RWPE2 (cell line): ENCODE measurements at regions not wholly inside any gene's neighbourhood (a gene's known extent, or its start where the extent isn't known, plus 50 kb on each side); places are given as distances from the start of the nearest gene placed in this dataset.

Experiments used
- ATAC-seq: fragments of 200-7000 bp; cut with Tn5 transposase; 3 replicates; pipeline ENCODE4 v1.9.1; 2021; ENCODE audit warnings: low read depth
- DNase-seq: peaks from one replicate; pipeline ENCODE4 v3.0.0-alpha.2; 2020; ENCODE audit warnings: low spot score
- H3K27ac ChIP-seq: fragments of 450-650 bp; 2 replicates; pipeline ENCODE4 v1.5.1; 2017; ENCODE audit warnings: mild to moderate bottlenecking; ENCODE audit not compliant: poor library complexity, severe bottlenecking
- H3K27me3 ChIP-seq: fragments of 250-450 bp; sonication (Bioruptor Pico); 2 replicates; pipeline ENCODE4 v1.5.1; 2021; ENCODE audit warnings: mild to moderate bottlenecking, moderate library complexity; ENCODE audit not compliant: insufficient read depth, poor library complexity, severe bottlenecking
- H3K36me3 ChIP-seq: fragments of 250-450 bp; sonication (Bioruptor Pico); 2 replicates; pipeline ENCODE4 v1.5.1; 2020; ENCODE audit warnings: low read depth, mild to moderate bottlenecking, moderate library complexity
- H3K4me1 ChIP-seq: fragments of 250-450 bp; sonication (Bioruptor Pico); 2 replicates; pipeline ENCODE4 v1.5.1; 2021; ENCODE audit warnings: mild to moderate bottlenecking, moderate library complexity; ENCODE audit not compliant: insufficient read depth, poor library complexity, severe bottlenecking
- H3K4me3 ChIP-seq: fragments of 250-450 bp; sonication (Bioruptor Pico); 2 replicates; pipeline ENCODE4 v1.5.1; 2021; ENCODE audit warnings: mild to moderate bottlenecking, moderate library complexity; ENCODE audit not compliant: severe bottlenecking
- H3K9me3 ChIP-seq: fragments of 250-450 bp; sonication (Bioruptor Pico); 2 replicates; pipeline ENCODE4 v1.5.1; 2021; ENCODE audit warnings: mild to moderate bottlenecking, moderate library complexity; ENCODE audit not compliant: severe bottlenecking
- CTCF ChIP-seq: fragments of 450-650 bp; IDR thresholded peaks from one replicate; pipeline ENCODE4 v1.5.1; 2017; ENCODE audit warnings: mild to moderate bottlenecking, moderate library complexity; ENCODE audit not compliant: poor library complexity, severe bottlenecking

- no peak overlapping the region for H3K4me3 ChIP-seq
- H3K9me3 ChIP-seq: no peaks in the 10 kb centered on the region
- no peak for DNase-seq
- no peak for TF ChIP-seq CTCF
- H3K4me1 ChIP-seq: peaks cover 8% of the 10 kb centered on the region
- H3K27ac ChIP-seq: no peak overlapping the region
- H3K36me3 ChIP-seq: no peaks in the 10 kb centered on the region
- H3K27me3 ChIP-seq: no peaks in the 10 kb centered on the region
- no peak for ATAC-seq
Measured at GRCh38 chr3:40995271-40995670, 204.0 kb upstream of the CTNNB1 start.

- no peak overlapping the region for H3K27ac ChIP-seq
- DNase-seq (no peak), ATAC-seq (no peak)
- H3K36me3 ChIP-seq: no peaks in the 10 kb centered on the region
- no peaks in the 10 kb centered on the region for H3K9me3 ChIP-seq
- TF ChIP-seq CTCF: no peak
- peaks cover 8% of the 10 kb centered on the region for H3K4me1 ChIP-seq
- H3K4me3 ChIP-seq: no peak overlapping the region
- no peaks in the 10 kb centered on the region for H3K27me3 ChIP-seq
Measured at GRCh38 chr3:40996382-40996781, 202.9 kb upstream of the CTNNB1 start.

GRCh38 chr3:40996827-40997710, 202.2 kb upstream of the CTNNB1 start:
- Histone ChIP-seq H3K9me3 (no peaks in the 10 kb centered on the region), H3K36me3 (no peaks in the 10 kb centered on the region), H3K27ac (no peak overlapping the region), H3K27me3 (no peaks in the 10 kb centered on the region), H3K4me3 (no peak overlapping the region), H3K4me1 (peaks cover 5% of the 10 kb centered on the region)
- no peak for DNase-seq
- no peak for TF ChIP-seq CTCF
- no peak for ATAC-seq

- Histone ChIP-seq H3K4me3 (no peak overlapping the region), H3K27ac (no peak overlapping the region), H3K27me3 (no peaks in the 10 kb centered on the region), H3K4me1 (no peaks in the 10 kb centered on the region), H3K36me3 (no peaks in the 10 kb centered on the region), H3K9me3 (no peaks in the 10 kb centered on the region)
- no peak for DNase-seq
- TF ChIP-seq CTCF: no peak
- no peak for ATAC-seq
Measured at GRCh38 chr3:40997711-40998519, 201.4 kb upstream of the CTNNB1 start.
